ENCODE measurements at regions not wholly inside any gene's neighbourhood (a gene's known extent, or its start where the extent isn't known, plus 50 kb on each side); places are given as distances from the start of the nearest gene placed in this dataset.

DNA sequence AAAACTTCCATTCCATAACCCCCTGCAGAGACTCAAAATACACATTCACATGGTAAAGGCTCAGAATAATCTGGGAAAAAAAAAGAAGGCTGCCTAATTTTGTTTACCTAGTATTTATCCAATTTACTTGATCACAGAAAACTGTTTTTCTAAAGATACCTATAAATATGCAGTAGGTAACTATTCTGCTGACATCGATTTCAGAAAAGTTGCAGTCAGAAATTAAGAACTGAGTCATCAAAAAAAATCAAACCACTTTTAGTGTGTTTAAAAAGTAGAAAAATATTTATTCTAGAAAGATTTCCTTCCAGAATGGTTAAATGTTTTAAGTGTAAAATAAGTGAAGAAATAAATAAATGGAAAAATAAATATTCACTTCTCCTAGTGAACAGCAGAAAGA is 254.5 kb upstream of the CAND1 start:
- 11% methylated on average over 1 of the region's 1 CpG for WGBS (ENCODE audit: insufficient coverage, low coverage, missing lambda C conversion rate)
- in situ Hi-C loops (cut with MboI), result no loop called here
- H3K27ac ChIP-seq (ENCODE audit: extremely low read depth, low read depth, low read length), result no peak overlapping the region
- no peaks in the 10 kb centered on the region for H3K9me1 ChIP-seq (ENCODE audit: control insufficient read depth, insufficient read depth, low read length)
- H3K4me3 ChIP-seq, result no peak overlapping the region
- no peak overlapping the region for H3K9ac ChIP-seq (ENCODE audit: insufficient read depth in 1 of 2, low read depth in 2 of 2, low read length in 2 of 2)
- DNase-seq (ENCODE audit: extremely low read depth in 1 of 4, low spot score in 3 of 4), result no peak
- H4K20me1 ChIP-seq (replicated peaks; ENCODE audit: control insufficient read depth, insufficient read depth, low read length), result no peaks in the 10 kb centered on the region
- ChIA-PET POLR2A (no interaction called here), CTCF (ENCODE audit: low intra/inter-chr PET ratio) (no interaction called here)
- H2AFZ ChIP-seq (ENCODE audit: low read depth, low read length), result no peak overlapping the region
- intact Hi-C loops (cut with micrococcal nuclease), result no loop called here
- no peak for FAIRE-seq
- H3K79me2 ChIP-seq (ENCODE audit: control insufficient read depth, insufficient read depth, low read length), result no peaks in the 10 kb centered on the region
- no peak for ATAC-seq
- BruUV-seq (replicated peaks), result no TSS peak
- no peaks in the 10 kb centered on the region for H3K36me3 ChIP-seq (ENCODE audit: control insufficient read depth, insufficient read depth, low read length)
- no peak overlapping the region for H3K4me2 ChIP-seq (ENCODE audit: insufficient read depth, low read length)
- H3K9me3 ChIP-seq (replicated peaks; ENCODE audit: control insufficient read depth, insufficient read depth, low read depth, low read length), result no peaks in the 10 kb centered on the region
- H3K27me3 ChIP-seq (ENCODE audit: control insufficient read depth in 2 of 2, insufficient read depth in 2 of 2, low read length in 2 of 2), result no peaks in the 10 kb centered on the region
- no peaks in the 10 kb centered on the region for H3K4me1 ChIP-seq (replicated peaks in 1 of 2; ENCODE audit: control insufficient read depth in 2 of 2, insufficient read depth in 2 of 2, low read length in 2 of 2)
- TF ChIP-seq ZNF316 (IDR thresholded peaks at IDR 0.05), result peak; percentile 75
- peak; percentile 41; the same call in 1 of the 2 replicates for TF ChIP-seq C11orf30 (IDR thresholded peaks at IDR 0.05; ENCODE audit: low read depth)
- TF ChIP-seq MAFF (IDR thresholded peaks at IDR 0.05; ENCODE audit: low read length), result 0 out of 2 replicates have a peak, but pooled peaks have one; percentile 6
- no peak for TF ChIP-seq POU5F1 (IDR thresholded peaks at IDR 0.05; ENCODE audit: borderline replicate concordance, low read depth, low read length, partially characterized antibody)

DNA sequence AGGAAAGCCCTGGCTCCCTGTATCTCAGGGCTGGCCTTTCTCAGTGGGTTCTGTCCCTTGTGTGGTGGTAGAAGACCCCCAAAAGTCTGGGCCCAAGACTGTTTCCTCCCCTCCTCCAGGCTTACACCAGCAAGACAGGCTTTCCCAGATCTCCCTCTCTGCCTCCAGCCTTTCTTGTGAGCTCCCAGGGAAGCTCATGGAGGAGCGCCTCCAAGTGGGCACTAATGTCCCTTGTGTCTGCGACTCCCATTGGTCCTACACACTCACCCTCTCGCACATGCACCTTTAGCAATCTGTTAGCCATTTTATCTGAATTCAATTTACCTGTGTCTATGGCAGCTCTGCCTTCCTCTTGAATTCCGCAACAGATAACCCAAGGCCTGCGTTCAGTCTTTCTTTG is 251.1 kb upstream of the CAND1 start:
- intact Hi-C loops (cut with micrococcal nuclease), result loop anchor here (1.0 kb wide), 1 partner anchor 114 kb away; no protein-coding TSS in a partner anchor
- TF ChIP-seq THRAP3 (IDR thresholded peaks at IDR 0.05; ENCODE audit: borderline replicate concordance) (no peak), KLF10 (CRISPR knock-in tag; IDR thresholded peaks at IDR 0.05) (no peak), NFE2 (IDR thresholded peaks at IDR 0.05; ENCODE audit: low read depth) (no peak), NR2F6 (CRISPR knock-in tag; IDR thresholded peaks at IDR 0.05) (no peak)
- TF ChIP-seq, protein P1, sequence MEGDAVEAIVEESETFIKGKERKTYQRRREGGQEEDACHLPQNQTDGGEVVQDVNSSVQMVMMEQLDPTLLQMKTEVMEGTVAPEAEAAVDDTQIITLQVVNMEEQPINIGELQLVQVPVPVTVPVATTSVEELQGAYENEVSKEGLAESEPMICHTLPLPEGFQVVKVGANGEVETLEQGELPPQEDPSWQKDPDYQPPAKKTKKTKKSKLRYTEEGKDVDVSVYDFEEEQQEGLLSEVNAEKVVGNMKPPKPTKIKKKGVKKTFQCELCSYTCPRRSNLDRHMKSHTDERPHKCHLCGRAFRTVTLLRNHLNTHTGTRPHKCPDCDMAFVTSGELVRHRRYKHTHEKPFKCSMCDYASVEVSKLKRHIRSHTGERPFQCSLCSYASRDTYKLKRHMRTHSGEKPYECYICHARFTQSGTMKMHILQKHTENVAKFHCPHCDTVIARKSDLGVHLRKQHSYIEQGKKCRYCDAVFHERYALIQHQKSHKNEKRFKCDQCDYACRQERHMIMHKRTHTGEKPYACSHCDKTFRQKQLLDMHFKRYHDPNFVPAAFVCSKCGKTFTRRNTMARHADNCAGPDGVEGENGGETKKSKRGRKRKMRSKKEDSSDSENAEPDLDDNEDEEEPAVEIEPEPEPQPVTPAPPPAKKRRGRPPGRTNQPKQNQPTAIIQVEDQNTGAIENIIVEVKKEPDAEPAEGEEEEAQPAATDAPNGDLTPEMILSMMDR (IDR thresholded peaks at IDR 0.05 in 2 of 3, conservative IDR thresholded peaks at IDR 0.05 in 1 of 3; ENCODE audit: insufficient read depth in 2 of 3, low read depth in 1 of 3, low read length in 3 of 3), result peak; percentile 20 to 52 (median 21); a peak in 4 of 6 replicates
- TF ChIP-seq, protein P2, sequence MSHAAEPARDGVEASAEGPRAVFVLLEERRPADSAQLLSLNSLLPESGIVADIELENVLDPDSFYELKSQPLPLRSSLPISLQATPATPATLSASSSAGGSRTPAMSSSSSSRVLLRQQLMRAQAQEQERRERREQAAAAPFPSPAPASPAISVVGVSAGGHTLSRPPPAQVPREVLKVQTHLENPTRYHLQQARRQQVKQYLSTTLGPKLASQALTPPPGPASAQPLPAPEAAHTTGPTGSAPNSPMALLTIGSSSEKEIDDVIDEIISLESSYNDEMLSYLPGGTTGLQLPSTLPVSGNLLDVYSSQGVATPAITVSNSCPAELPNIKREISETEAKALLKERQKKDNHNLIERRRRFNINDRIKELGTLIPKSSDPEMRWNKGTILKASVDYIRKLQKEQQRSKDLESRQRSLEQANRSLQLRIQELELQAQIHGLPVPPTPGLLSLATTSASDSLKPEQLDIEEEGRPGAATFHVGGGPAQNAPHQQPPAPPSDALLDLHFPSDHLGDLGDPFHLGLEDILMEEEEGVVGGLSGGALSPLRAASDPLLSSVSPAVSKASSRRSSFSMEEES (CRISPR knock-in tag; IDR thresholded peaks at IDR 0.05), result no peak
- FAIRE-seq, result peak; percentile 6
- Histone ChIP-seq H3K9me1 (ENCODE audit: control insufficient read depth, insufficient read depth, low read length) (no peaks in the 10 kb centered on the region), H4K20me1 (replicated peaks; ENCODE audit: control insufficient read depth, insufficient read depth, low read length) (no peaks in the 10 kb centered on the region), H3K4me1 (replicated peaks in 1 of 2; ENCODE audit: control insufficient read depth in 2 of 2, insufficient read depth in 2 of 2, low read length in 2 of 2) (no peaks in the 10 kb centered on the region), H3K4me3 (no peak overlapping the region), H3K27me3 (ENCODE audit: control insufficient read depth in 2 of 2, insufficient read depth in 2 of 2, low read length in 2 of 2) (no peaks in the 10 kb centered on the region), H3K79me2 (ENCODE audit: control insufficient read depth, insufficient read depth, low read length) (no peaks in the 10 kb centered on the region), H3K9me3 (replicated peaks; ENCODE audit: control insufficient read depth, insufficient read depth, low read depth, low read length) (no peaks in the 10 kb centered on the region), H3K9ac (ENCODE audit: insufficient read depth in 1 of 2, low read depth in 2 of 2, low read length in 2 of 2) (no peak overlapping the region), H3K36me3 (ENCODE audit: control insufficient read depth, insufficient read depth, low read length) (no peaks in the 10 kb centered on the region), H2AFZ (ENCODE audit: low read depth, low read length) (no peak overlapping the region), H3K27ac (ENCODE audit: extremely low read depth, low read depth, low read length) (no peak overlapping the region), H3K4me2 (ENCODE audit: insufficient read depth, low read length) (no peak overlapping the region)
- no TSS peak for BruUV-seq (replicated peaks)
- DNase-seq (ENCODE audit: extremely low read depth in 1 of 4, low spot score in 3 of 4), result peak in 2 of 4 experiments; percentile 18 to 24
- in situ Hi-C loops (cut with MboI), result no loop called here
- WGBS (ENCODE audit: insufficient coverage, low coverage, missing lambda C conversion rate), result 9% methylated on average over 5 of the region's 5 CpGs
- peak; percentile 75 for ATAC-seq
- ChIA-PET POLR2A (interaction anchor here (0.6 to 0.9 kb wide), 3 partner anchors 8 to 189 kb away, joined by 3 to 4 read pairs (median 3); no protein-coding TSS in a partner anchor), CTCF (ENCODE audit: low intra/inter-chr PET ratio) (no interaction called here)

All from K562 (cell line).